ENCODE measurements at regions not wholly inside any gene's neighbourhood (a gene's known extent, or its start where the extent isn't known, plus 50 kb on each side); places are given as distances from the start of the nearest gene placed in this dataset.

GRCh38 chr1:228849011-228849541 is 113.8 kb downstream of the RHOU start:
- DNase-seq, result no peak

- DNase-seq, result no peak
These were observed 115.1 kb downstream of the RHOU start for GRCh38 chr1:228850141-228851100.

DNA sequence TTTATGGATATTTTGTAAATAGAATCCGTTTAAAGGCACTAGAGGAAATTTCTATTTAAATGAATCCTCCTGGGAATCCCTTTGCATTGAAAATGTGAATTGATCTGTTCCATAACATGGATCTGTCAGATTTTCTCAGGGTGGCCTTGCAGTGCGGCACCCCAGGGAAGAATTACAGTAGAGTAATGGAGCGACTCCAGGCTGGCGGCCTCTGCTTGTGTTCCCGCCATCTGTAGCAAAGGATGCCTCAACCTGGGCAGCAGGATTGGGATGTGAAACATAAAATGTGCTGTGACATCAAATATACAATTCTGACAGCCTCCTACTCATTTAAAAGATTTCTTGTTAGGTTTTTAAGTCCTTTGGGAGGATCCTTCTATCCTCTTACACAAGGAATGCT is 115.9 kb downstream of the RHOU start:
- DNase-seq, result no peak

GRCh38 chr1:228851618-228852017 is 116.3 kb downstream of the RHOU start:
- no peak for DNase-seq

DNA sequence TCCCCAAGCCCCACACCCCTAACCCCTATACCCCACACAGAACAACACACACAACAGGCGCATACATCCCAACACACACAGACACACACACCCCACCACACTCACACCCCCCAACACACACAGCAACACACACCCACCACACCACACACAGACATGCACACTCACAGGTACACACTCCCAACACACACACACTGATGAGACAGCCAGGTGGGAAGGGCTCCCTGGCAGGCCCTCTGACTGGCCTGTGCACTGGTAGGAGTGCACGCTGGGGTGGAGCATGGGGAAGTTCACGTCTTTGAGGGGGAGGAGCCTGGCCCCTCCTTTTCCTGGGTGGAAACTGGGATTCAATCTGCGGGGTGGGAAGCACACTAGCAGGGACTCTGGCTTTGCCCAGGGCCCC is 116.7 kb downstream of the RHOU start:
- DNase-seq, result no peak

DNA sequence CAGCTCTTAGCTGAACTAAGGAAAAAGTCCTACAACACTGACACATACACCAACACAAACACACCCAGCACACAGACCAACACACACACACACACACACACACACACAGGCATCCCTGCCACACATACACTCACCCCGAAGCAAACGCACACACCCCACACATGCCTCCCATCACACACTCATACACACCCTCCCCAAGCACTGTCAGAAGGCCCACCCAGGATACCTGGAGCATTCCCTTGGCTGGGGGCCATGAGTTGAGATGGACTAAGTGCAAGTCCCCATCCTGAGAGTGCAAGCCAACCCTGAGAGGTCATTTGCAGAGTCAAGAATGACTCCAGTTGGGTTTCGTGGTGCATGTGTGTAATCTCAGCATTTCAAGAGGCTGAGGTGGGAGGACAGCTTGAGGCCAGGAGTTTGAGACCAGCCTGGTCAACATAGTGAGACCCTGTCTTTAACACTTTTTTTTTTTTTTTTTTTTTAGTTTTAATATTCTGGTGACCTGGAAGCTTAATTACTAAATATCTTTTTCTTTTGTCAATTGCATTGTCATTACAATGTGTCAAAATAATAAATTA is 117.3 kb downstream of the RHOU start:
- no peak for DNase-seq

DNA sequence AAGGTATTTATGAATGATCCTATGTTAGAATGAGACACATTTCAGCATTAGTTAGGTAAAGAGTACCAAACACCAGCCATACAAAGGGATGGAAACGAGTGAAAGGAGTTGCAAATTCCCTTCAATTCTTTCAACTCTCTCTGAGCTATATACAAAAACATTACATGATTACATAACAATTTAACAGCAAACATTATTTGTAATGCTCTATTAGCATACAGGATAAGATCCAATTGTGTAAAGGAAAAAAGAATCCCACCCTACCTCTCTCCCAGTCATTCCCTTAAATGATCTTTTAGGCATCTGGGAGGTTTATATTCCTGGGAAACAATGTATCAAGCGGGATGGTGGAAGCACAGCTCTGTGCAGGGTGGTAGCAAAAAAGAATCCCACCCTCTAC is 117.9 kb downstream of the RHOU start:
- DNase-seq, result no peak

DNA sequence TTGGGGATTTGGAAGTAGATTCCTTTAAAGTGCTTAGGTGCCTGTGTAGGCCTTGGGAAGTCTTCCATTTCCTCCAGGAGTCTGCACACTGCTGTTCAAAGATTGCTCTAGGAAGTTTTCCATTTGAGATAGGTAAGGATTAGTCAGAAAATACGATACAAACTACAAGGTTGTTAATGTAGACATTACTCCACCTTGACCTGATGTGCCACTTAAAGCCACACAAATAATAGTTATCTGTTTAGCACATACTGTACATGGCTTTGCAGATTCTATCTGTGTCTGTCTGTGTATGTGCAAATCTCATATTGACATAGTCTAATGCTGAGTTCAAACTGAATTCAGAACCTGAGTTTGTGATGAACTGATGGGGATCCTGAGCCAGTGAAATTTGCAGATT is 118.4 kb downstream of the RHOU start:
- DNase-seq, result no peak

- no peak for DNase-seq
These were observed 119.6 kb downstream of the RHOU start for GRCh38 chr1:228854907-228855306.

DNA sequence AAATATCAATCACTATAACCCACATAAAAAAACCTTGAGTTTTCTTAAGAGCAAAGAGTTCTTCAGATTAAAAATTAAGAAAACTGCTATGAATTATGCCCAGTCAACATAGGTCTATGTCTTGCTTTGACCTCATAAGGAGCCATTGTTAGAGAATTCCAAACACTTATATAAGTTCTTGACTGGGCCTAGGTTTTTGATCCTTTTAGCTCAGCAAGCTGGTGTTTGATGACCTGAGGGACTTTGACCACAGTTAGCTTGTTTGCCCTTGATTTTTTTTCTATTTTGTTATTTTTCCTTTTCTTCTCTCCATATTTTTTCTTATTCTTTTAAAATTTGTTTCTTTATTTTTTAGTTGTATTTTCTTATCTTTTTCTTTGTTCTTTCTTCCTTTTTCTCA is 122.3 kb downstream of the RHOU start:
- DNase-seq, result no peak

- peak; percentile 87 for DNase-seq
These were observed 125.9 kb downstream of the RHOU start for GRCh38 chr1:228860911-228861831.

GRCh38 chr1:228861832-228862180 is 126.5 kb downstream of the RHOU start:
- no peak for DNase-seq

GRCh38 chr1:228862542-228863505 is 127.5 kb downstream of the RHOU start:
- no peak for DNase-seq

- no peak for DNase-seq
These were observed 128.5 kb downstream of the RHOU start for GRCh38 chr1:228863776-228864175.

DNA sequence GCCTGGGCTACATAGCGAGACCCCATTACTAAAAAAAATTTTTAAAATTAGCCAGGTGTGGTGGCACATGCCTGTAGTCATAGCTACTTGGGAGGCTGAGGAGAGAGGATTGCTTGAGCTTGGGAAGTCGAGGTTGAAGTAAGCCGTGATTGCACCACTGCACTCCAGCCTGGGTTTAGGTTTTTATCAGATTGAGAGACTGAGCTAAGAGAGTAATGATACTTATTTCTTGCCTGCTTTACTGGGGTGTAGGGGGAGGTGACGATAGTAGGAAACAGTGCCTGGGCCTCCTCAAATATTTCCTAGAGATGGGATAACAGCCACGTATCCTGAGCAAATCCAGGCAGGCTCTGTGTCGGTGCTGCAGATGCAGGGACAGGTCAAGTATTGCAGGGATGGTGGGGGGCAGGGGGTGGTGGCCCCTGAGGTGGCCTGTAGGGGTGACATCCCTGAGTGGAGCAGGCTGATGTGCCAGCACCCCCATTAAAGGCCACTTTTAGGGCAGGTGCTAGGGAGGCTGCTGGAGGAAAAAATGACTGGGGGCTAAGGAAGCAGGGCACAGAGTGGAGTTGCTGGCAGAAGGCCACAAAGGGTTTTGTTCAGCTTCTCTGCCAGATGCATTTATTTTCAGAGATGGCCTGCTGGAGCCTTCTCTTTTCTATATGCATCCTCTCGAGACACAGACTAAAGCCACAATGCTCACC is 130.5 kb downstream of the RHOU start:
- DNase-seq, result no peak

DNA sequence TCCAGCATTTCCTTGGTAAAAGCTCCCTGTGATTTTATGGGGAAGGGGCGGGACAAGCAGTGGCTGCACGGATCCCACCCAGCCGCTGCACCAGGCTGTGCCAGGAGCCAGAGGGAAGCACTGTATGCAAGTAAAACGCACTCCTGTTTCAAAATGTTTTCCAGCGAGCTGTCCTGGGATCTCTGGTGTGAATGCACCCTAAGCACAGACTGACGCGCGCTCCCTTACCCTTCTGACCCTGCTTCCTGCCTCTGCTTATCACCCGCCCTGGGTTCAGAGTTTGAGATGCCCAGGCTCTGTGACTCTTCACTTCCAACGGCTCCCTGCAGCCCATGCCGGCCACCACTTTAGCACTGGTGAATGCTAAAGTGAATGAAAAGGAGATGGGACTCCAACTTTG is 131.2 kb downstream of the RHOU start:
- DNase-seq, result no peak

GRCh38 chr1:228867108-228867950 is 132.1 kb downstream of the RHOU start:
- no peak for DNase-seq

DNA sequence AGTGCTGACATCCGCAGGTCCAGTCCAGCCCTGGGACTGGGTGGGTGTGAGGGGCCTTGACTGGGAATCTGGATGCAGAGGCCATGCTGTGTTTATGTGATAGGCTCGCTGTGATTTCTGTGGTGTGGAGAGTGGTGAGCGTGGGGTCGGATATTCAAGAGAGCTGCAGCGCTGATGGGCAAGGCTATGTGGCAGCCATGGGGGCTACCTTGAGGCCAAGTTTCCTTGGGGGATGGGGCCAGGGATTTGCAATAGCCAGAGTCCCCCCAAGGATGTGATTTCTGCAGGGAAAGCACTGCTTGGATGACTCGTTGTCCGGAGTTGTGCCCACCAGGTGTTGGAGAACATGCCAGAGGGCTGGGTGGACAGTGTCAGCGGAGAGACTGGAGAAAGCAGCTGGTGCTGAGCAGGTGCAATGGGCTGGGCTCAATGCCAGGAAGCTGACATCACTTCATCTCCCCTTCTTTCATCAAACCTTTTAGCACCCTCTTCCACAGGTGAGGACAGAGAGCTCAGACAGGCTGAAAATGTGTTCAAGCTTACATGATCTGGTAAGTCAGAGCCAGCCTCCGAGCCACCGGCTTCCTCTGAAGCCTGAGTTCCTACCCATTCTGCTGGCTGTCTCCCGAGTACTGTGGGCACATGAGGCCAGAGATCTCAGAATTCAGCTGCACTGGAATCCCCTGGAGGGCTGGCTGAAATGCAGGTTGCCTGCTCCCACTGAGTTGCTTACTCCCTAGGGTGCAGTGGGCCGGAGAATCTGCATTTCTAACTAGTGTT is 132.9 kb downstream of the RHOU start:
- DNase-seq, result no peak

DNA sequence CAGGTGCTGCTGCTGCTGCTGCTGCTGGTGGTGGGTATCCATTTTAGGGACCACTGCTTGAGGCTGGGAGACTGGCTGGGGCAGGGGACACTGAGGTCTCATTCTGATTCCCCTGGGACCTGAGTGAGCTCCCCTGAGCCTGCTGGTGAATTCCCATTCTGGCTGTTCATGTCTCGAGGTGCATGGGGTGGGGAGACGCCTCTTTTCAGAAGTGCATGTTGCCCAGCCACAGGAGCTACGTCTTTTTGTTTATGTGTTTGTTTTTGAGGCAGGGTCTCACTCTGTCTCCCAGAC is 133.4 kb downstream of the RHOU start:
- no peak for DNase-seq
